ENCODE measurements at regions not wholly inside any gene's neighbourhood (a gene's known extent, or its start where the extent isn't known, plus 50 kb on each side); places are given as distances from the start of the nearest gene placed in this dataset.

DNA sequence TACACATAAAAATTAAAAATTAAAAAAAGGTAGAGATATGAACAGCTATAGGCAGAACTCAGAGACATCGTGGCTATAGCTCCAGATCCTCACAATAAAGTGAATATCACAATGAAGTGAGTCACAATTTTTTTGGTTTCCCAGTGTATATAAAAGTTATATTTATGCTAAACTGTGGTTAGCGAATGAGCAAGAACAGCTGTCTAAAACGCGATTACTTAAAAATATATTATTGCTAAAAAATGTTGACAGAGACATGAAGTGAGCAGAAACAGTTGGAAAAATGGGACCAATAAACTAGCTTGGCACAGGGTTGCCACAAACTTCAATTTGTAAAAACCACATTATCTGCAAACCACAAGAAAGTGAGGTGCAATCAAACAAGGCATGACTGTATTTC lies 551.7 kb upstream of the NETO1 start:
- no peak for DNase-seq (ENCODE audit: extremely low spot score)
- Histone ChIP-seq H3K27me3 (no peaks in the 10 kb centered on the region), H3K4me3 (no peak overlapping the region), H3K4me1 (no peaks in the 10 kb centered on the region), H3K27ac (replicated peaks in 1 of 4) (no peak overlapping the region), H3K9me3 (peaks cover 0 to 7% (median 2%) of the 10 kb centered on the region in 4 donors), H3K36me3 (no peaks in the 10 kb centered on the region)
- 63% methylated on average over 4 of the region's 4 CpGs for WGBS
- TF ChIP-seq EP300 (IDR thresholded peaks at IDR 0.05) (no peak), POLR2AphosphoS5 (IDR thresholded peaks at IDR 0.05) (no peak), POLR2A (IDR thresholded peaks at IDR 0.05; ENCODE audit: low read depth) (no peak)
- TF ChIP-seq, protein P1, sequence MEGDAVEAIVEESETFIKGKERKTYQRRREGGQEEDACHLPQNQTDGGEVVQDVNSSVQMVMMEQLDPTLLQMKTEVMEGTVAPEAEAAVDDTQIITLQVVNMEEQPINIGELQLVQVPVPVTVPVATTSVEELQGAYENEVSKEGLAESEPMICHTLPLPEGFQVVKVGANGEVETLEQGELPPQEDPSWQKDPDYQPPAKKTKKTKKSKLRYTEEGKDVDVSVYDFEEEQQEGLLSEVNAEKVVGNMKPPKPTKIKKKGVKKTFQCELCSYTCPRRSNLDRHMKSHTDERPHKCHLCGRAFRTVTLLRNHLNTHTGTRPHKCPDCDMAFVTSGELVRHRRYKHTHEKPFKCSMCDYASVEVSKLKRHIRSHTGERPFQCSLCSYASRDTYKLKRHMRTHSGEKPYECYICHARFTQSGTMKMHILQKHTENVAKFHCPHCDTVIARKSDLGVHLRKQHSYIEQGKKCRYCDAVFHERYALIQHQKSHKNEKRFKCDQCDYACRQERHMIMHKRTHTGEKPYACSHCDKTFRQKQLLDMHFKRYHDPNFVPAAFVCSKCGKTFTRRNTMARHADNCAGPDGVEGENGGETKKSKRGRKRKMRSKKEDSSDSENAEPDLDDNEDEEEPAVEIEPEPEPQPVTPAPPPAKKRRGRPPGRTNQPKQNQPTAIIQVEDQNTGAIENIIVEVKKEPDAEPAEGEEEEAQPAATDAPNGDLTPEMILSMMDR (IDR thresholded peaks at IDR 0.05): no peak
- intact Hi-C loops (cut with DNase I): no loop called here

DNA sequence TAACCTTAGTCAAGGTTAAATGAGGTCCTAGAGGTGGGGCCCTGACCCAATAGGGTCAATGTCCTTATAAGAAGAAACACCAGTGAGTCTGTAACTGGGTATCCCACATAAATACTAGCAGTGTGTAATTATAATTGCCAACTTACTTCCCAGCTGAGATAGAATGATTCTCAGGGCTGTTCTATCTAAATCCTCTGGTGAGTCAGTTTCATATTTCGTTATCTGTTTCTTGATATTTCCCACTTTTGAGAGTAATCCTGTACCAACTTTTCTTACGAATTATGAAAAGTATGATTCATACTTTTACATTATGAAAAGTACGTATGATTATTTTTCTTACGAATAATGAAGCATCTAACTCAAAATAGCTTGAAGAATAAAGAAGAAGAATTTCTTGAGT lies 546.8 kb upstream of the NETO1 start:
- 90% methylated on average over 4 of the region's 4 CpGs for WGBS
- H3K9me3 ChIP-seq: peaks cover 0 to 7% (median 2%) of the 10 kb centered on the region in 4 donors
- no peak for TF ChIP-seq EP300 (IDR thresholded peaks at IDR 0.05)
- TF ChIP-seq POLR2A (IDR thresholded peaks at IDR 0.05; ENCODE audit: low read depth): no peak
- TF ChIP-seq POLR2AphosphoS5 (IDR thresholded peaks at IDR 0.05): no peak
- TF ChIP-seq, protein P1 (IDR thresholded peaks at IDR 0.05): no peak
- no peak overlapping the region for H3K4me3 ChIP-seq
- no peak overlapping the region for H3K27ac ChIP-seq (replicated peaks in 1 of 4)
- DNase-seq (ENCODE audit: extremely low spot score): no peak
- H3K27me3 ChIP-seq: no peaks in the 10 kb centered on the region
- intact Hi-C loops (cut with DNase I): no loop called here
- H3K4me1 ChIP-seq: no peaks in the 10 kb centered on the region
- no peaks in the 10 kb centered on the region for H3K36me3 ChIP-seq

DNA sequence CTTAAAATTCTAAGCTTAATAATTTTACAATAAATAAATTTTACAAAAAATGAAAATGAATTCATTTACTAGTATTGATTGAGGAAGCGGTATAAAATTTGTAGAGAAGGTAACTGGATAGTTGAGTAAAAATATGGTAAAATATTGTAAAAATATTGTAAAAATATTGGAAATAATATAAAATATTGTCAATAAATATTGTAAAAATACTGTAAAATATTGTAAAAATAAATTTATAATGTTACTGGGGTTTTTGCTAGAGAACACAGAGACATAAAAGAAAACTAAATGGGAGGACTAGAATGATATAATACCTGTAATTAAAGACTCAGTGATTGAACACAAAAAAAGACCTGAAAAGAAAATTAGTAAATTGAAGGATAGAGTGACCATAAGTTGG lies 546.3 kb upstream of the NETO1 start:
- intact Hi-C loops (cut with DNase I): no loop called here
- 94% methylated on average over 1 of the region's 1 CpG for WGBS
- TF ChIP-seq EP300 (IDR thresholded peaks at IDR 0.05) (no peak), POLR2AphosphoS5 (IDR thresholded peaks at IDR 0.05) (no peak), POLR2A (IDR thresholded peaks at IDR 0.05; ENCODE audit: low read depth) (no peak)
- TF ChIP-seq, protein P1 (IDR thresholded peaks at IDR 0.05): no peak
- Histone ChIP-seq H3K9me3 (peaks cover 0 to 7% (median 2%) of the 10 kb centered on the region in 4 donors), H3K4me3 (no peak overlapping the region), H3K36me3 (no peaks in the 10 kb centered on the region), H3K4me1 (no peaks in the 10 kb centered on the region), H3K27me3 (no peaks in the 10 kb centered on the region), H3K27ac (replicated peaks in 1 of 4) (no peak overlapping the region)
- no peak for DNase-seq (ENCODE audit: extremely low spot score)

DNA sequence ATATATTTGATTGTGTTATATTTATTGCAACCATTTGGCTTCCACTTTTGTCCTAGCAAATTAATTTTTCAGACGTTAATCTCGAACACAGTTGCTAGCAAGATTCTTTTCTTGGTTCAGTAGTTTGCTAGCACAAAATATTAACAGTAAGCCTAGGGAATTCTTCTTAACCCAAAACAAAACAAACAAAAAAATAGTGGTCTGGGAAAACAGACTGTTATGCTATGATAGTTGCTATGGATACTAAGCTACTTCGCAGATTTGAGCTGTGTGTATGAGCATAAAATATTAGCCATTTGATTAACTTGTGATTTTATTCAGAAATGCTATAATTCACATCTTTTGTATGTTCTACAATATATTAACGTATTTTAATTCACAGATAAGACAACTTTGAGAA lies 541.5 kb upstream of the NETO1 start:
- intact Hi-C loops (cut with DNase I): no loop called here
- no peak overlapping the region for H3K4me3 ChIP-seq
- WGBS: 66% methylated on average over 4 of the region's 4 CpGs
- no peaks in the 10 kb centered on the region for H3K9me3 ChIP-seq
- no peak for DNase-seq (ENCODE audit: extremely low spot score)
- no peak overlapping the region for H3K27ac ChIP-seq (replicated peaks in 1 of 4)
- H3K27me3 ChIP-seq: no peaks in the 10 kb centered on the region
- H3K36me3 ChIP-seq: no peaks in the 10 kb centered on the region
- no peak for TF ChIP-seq POLR2AphosphoS5 (IDR thresholded peaks at IDR 0.05)
- no peak for TF ChIP-seq EP300 (IDR thresholded peaks at IDR 0.05)
- no peak for TF ChIP-seq POLR2A (IDR thresholded peaks at IDR 0.05; ENCODE audit: low read depth)
- TF ChIP-seq, protein P1 (IDR thresholded peaks at IDR 0.05): no peak
- H3K4me1 ChIP-seq: no peaks in the 10 kb centered on the region

DNA sequence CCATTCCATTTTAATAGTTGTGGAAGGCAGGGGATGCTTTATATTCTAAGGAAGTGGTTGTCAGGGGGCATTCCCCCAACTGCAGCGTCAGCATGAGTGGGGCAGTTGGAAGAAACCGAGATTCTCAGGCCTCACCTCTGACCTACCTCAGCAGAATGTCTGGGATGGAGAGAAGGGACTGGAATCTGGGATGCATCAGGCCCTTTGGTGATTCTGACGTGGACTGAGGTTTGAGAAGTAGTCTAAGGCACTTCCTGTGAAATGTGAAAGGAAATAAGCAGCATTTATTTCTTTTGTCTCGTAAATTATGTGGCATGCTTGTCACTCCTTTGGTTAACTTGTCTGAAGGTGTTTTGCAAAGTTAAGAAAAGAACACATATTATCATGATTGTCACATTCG lies 540.7 kb upstream of the NETO1 start:
- no peaks in the 10 kb centered on the region for H3K9me3 ChIP-seq
- H3K4me1 ChIP-seq: no peaks in the 10 kb centered on the region
- no peak for DNase-seq (ENCODE audit: extremely low spot score)
- H3K27ac ChIP-seq (replicated peaks in 1 of 4): no peak overlapping the region
- intact Hi-C loops (cut with DNase I): no loop called here
- H3K36me3 ChIP-seq: no peaks in the 10 kb centered on the region
- 49% methylated on average over 5 of the region's 5 CpGs for WGBS
- TF ChIP-seq POLR2A (IDR thresholded peaks at IDR 0.05; ENCODE audit: low read depth) (no peak), POLR2AphosphoS5 (IDR thresholded peaks at IDR 0.05) (no peak), EP300 (IDR thresholded peaks at IDR 0.05) (no peak)
- TF ChIP-seq, protein P1 (IDR thresholded peaks at IDR 0.05): no peak
- no peak overlapping the region for H3K4me3 ChIP-seq
- H3K27me3 ChIP-seq: no peaks in the 10 kb centered on the region
